NCI-H128 (cell line): ENCODE measurements at regions not wholly inside any gene's neighbourhood (a gene's known extent, or its start where the extent isn't known, plus 50 kb on each side); places are given as distances from the start of the nearest gene placed in this dataset.
"Not testable (repeated sequence)": the region's sequence is repeated elsewhere in the genome, so short reads cannot be mapped to it uniquely, and the experiment has no call there.

Experiments
- DNase-seq: peaks from one replicate; lab custom pipeline; 2025; ENCODE audit not compliant: unreplicated experiment; lab: John Stamatoyannopoulos, UW

DNA sequence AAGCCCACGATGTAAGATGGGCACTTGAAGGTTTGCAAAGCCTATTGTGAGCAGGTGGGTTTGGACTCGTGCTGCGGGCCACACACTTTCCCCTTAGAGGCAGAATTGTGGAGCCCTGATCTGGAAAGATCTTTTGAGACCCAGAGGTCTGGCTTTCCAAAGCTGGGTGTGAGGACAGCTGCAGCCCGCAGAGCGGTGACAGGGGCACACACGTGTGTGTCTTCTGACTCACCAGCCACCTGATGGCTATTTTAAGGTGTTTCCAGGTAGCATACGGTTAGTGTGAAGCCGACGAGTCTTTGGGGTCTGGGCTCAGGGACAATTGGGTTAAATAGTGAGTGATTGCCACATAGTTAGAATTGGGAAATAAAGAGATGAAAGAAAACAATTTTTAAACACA, 108.9 kb upstream of the GSE1 start:
- DNase-seq, result no peak

DNA sequence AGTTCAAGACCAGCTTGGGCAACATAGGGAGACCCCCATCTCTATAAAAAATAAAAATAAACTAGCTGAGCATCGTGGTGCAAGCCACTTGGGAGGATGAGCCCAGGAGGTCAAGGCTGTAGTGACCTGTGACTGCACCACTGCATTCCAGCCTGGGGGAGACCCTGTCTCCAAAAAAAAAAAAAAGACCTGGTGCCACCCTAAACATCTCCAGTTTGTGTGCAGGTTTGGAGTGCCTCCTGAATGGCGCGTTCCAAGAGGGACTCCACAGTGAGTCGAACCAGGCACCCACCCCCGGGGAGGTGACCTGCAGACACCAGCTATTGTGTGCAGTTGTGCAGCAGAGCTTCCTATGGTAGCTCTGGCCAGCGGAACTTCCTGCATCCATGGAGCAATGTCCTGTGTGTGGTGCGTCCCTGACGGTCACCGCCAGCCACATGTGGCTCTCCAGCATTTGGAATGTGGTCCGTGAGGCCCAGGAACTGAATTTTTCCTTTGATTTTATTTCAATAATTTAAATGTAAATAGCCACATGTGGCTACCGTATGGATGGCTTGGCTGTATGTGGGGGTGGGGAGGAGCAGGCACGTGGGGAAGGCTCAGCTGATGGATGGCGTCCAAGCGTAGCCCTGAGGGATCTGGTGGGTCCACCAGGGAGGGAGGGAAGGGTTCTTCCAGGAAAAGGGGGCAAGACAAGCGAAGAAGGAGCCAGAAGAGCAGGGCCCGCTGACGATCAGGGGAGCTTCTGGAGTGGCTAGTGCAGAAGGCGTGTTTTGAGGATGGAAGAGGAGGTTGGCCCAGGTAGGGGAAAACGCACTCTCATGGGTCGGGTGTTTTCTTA, 107.1 kb upstream of the GSE1 start:
- no peak for DNase-seq

DNA sequence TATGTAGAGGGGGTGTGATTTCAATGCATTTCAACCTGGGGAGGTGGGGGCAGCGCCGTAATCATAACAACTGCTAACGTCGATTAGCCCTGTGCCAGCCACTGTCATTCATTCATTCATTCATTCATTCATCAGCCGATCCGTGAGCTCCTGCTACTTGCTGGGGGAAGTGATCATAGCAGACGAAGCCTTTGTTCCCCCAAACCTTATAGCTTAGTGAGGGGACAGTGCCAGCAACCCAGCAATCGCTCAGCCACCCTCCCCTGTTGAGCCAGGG, 106.5 kb upstream of the GSE1 start:
- DNase-seq, result no peak

DNA sequence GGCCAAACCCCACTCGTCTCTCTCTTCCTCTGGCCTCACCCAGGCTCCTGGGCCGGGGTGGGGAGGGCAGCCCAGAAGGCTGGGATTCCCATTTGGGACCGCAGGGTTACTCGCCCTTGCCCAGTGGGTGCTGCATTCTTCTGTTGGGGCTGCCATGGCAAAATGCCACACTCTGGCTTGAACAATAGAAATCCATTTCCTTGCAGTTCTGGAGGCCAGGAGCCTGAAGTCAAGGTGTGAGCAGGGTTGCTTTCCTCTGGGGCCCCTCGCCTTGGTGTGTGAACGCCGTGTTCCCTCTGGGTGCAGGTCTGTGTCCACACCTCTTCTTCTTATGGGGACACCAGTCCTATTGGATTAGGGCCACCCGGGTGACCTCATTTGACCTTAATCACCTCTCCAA, 105.8 kb upstream of the GSE1 start:
- no peak for DNase-seq

DNA sequence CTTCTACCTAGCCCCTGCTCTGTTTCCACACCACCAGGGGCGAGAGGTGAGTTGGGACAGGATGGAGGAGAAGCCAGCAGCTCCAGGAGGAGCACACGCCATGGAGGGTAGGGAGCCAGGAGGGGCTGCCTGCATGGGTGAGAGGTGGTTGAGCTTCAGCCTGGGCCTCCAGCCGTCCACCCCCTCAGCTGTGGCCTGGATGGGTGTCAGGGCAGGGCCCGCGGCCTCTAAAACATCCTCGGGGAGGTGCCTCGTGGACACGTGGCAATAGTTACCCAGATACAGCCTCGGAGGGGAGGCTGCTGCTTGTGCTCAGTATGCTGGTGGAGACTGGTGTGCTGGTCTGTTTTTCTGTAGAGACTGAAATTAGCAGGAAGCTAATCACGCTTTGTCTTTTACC, 104.7 kb upstream of the GSE1 start:
- DNase-seq, result no peak

DNA sequence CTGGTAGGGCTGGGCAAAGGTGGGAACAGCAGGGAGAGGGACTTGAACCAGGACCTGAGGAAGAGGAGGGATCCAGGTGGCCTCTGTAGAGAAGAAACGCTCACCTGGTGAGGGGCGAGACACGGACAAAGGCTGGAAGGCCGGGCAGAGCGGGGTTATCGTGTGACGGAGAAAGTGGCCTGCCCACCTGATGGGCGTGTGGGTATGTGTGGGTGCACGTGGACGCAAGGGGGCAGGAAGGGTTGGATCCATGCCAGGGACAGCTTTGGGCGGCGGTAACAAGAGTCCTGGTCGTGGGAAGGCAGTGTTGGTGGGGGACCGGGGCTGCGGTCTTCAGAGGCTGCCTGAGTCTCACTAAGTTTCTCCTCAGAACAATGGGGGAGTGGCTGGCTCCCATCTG, 104.1 kb upstream of the GSE1 start:
- no peak for DNase-seq

GRCh38 chr16:85510041-85510659, 103.0 kb upstream of the GSE1 start:
- DNase-seq, result no peak

DNA sequence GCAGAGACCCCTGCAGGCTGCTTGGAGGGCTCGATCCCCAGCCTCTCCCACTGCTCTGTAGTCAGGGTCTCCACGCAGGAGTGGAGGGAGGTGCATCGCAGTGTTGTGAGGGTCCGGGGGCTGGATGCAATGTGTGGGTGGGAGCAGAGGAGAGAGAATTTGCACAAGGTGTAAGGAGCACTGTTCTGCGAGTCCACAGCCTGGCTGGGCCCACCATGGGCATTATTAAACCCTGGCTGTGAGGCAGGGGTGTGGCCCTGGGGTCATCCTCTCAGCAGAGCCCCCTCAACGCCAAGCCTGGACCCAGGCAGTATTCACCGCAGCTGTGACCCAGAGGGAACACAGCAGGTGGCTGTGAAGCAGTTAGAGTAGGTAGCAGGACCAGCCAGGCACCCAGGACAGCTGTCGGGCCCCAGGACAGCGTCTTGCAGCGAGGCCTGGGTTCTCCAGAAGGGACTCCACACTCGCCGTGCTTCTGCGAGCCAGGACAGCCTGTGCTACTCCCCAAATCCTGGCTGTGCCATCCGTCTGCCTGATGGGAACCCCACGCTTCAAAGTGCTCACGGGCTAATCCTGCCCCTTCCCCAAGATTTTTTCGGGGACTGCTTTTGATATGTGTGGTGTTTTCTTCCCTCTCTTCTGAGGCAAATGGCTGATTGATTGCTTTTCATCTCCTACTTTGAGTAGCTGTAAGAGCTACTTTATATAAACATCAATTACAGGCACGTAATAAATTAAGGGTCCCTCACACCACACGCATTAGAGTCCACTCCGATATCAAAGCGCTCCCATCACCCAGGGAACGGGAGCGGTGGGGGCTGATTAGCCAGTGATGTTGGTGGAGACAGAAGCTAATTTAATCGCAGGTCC, 100.9 kb upstream of the GSE1 start:
- no peak for DNase-seq

GRCh38 chr16:85512808-85513115, 100.4 kb upstream of the GSE1 start:
- no peak for DNase-seq

- no peak for DNase-seq
Measured at GRCh38 chr16:85513180-85513579, 99.9 kb upstream of the GSE1 start.

DNA sequence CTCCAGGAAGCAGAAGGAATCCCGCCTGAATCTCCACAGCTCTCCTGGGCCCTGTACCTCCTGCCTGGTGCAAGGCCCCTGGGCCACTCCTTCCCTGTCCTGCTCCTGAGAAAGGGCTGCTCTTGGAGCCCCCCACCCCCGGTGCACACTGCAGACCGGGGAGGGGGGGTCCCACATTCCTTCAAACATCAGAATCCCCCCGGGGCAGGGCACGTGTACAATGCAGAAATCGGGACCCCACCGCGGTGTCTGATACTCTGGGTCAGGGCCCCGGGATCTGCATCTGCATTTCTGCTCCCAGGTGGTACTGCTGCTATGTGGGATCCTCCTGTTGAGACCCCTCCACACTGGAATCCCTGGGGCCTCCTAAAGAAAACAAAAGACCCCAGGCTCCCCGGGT, 99.5 kb upstream of the GSE1 start:
- DNase-seq, result no peak

DNA sequence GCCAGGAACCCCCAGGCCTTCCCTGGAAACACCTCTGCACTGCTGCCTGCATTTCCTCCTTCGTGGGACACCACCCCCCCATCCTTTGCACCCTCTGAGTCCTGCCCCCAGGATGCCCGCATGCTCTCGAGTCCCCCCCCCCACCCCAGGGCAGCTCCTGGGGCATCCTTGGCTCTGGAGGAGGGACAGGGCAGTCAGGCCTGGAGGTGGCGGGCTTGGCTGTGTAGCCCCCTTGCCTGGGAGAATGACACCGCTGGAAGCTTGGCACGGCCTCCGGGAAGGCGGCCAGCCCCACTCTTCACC, 98.9 kb upstream of the GSE1 start:
- no peak for DNase-seq

- no peak for DNase-seq
Measured at GRCh38 chr16:85514598-85515318, 98.4 kb upstream of the GSE1 start.

- no peak for DNase-seq
Measured at GRCh38 chr16:85515319-85515745, 97.8 kb upstream of the GSE1 start.

- DNase-seq, result no peak
Measured at GRCh38 chr16:85515830-85516397, 97.2 kb upstream of the GSE1 start.

GRCh38 chr16:85517154-85517553, 96.0 kb upstream of the GSE1 start:
- no peak for DNase-seq

GRCh38 chr16:85517563-85518179, 95.5 kb upstream of the GSE1 start:
- DNase-seq, result no peak

DNA sequence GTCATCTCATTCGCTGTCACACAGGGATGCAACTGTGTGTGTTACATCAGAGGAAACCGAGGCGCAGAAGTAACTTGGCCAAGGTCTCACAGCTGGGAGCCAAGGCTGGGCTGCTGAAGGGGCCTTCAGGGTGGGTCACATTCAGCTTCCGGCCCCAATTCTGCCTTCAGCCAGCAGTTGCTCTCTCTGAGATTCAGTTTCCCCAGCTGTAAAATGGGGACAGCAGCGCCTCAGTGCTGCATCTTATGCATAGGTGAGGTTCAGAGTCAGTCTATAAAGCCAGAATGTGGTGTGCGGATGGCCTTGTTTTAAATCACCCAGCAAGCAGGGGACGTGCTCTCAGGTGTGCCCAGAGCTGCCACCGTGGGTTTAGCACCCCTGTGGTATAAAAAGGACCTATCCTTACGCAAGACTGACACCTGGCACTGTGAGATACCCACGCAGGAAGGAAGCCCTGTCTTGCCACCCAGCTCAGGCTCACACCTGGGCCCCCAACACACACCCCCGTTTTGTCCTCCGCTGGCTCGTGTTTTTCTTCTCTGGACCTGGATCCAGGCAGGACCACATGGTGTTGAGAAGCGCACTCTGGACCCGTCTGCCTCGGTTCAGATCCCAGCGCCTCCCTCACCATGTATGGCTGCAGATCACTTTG, 94.6 kb upstream of the GSE1 start:
- DNase-seq, result no peak

DNA sequence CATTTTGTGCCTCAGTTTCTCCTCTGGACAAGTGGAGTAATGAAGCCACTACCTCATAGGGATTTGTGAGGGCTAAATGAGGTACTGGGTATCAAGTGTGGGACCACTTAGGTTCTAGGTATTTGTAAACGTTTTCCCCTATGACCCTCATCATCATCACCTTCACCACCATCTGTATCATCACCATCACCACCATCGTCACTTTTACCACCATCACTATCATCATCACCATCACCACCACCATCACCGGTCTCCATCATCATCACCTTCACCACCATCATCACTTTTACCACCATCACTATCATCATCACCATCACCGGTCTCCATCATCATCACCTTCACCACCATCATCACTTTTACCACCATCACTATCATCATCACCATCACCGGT, 94.1 kb upstream of the GSE1 start:
- not testable (repeated sequence) for DNase-seq

- no peak for DNase-seq
Measured at GRCh38 chr16:85519540-85520231, 93.4 kb upstream of the GSE1 start.
